Uterus (tissue), 3 donors: ENCODE measurements at regions not wholly inside any gene's neighbourhood (a gene's known extent, or its start where the extent isn't known, plus 50 kb on each side); places are given as distances from the start of the nearest gene placed in this dataset.

Source experiments
- DNase-seq, 2 donors: peaks; one replicate each; pipeline ENCODE4 v3.0.0-alpha.2; 2019 to 2020
- H3K27ac ChIP-seq, 2 donors: fragments of 200-600 bp; sonication (generic); 1 replicate in 1 of 2; 2 replicates in 1 of 2; pipeline ENCODE4 v1.5.1; 2016 to 2018
- H3K27me3 ChIP-seq, 2 donors: fragments of 200-600 bp; sonication (generic); one replicate each; pipeline ENCODE4 v1.5.1; 2018 to 2019; ENCODE audit warnings: control low read depth in 1 of 2
- H3K36me3 ChIP-seq, 2 donors: fragments of 200-600 bp; sonication (generic); one replicate each; pipeline ENCODE4 v1.5.1; 2019; ENCODE audit warnings: control low read depth in 1 of 2
- H3K4me1 ChIP-seq, 2 donors: fragments of 200-600 bp; sonication (generic); one replicate each; pipeline ENCODE4 v1.5.1; 2018 to 2019; ENCODE audit warnings: control low read depth in 1 of 2
- H3K4me3 ChIP-seq, 2 donors: fragments of 200-600 bp; sonication (generic); 1 replicate in 1 of 2; 2 replicates in 1 of 2; pipeline ENCODE4 v1.5.1; 2018 to 2019; ENCODE audit warnings: mild to moderate bottlenecking in 1 of 2
- H3K9me3 ChIP-seq, 2 donors: fragments of 200-600 bp; sonication (generic); one replicate each; pipeline ENCODE4 v1.5.1; 2019; ENCODE audit warnings: control low read depth in 1 of 2
- POLR2A ChIP-seq, 2 donors: fragments of 450-650 bp; IDR thresholded peaks; one replicate each; pipeline ENCODE4 v1.6.1; 2016; ENCODE audit warnings: antibody characterized with exemption in 2 of 2, mild to moderate bottlenecking in 1 of 2, moderate library complexity in 1 of 2
- intact Hi-C: fragments of 100-400 bp; cut with DNase I; formaldehyde crosslinking; loops from one replicate; pipeline ENCODE4 v1.15.1; 2023; ENCODE audit warnings: low total_unique reads
- TF ChIP-seq, protein P1 (sequence below), 4 experiments: fragments of 200-600 bp in 2 of 4; fragments of 450-650 bp in 2 of 4; sonication (generic) in 2 of 4; IDR thresholded peaks; one replicate each; pipeline ENCODE4 v1.5.1; 2016 to 2019; ENCODE audit warnings: antibody characterized with exemption in 4 of 4, mild to moderate bottlenecking in 2 of 4, moderate library complexity in 1 of 4
- donor health status: DM: yes; HTN: yes; CAD: no.

DNA sequence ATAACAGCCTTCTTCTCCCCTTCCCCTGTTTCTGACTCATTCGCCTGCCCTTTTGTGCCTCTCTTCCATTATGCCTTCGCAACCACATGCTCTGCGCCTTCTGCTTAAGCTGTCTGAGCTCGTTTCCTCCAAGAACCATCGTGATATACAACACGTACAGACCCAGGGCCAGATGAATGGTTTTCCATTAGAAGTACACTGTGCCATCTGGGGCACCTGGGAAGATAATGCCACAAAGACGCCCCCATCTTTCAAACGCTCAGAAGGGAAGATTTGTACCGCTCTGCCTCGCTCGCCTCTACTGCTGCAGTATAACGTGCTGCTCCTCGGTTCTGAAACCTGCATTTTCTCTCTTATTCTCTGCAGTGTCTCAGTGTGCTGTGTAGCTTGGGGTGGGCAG, 470.9 kb upstream of the STXBP6 start:
- Histone ChIP-seq H3K36me3 (no peaks in the 10 kb centered on the region), H3K4me3 (no peak overlapping the region), H3K9me3 (no peaks in the 10 kb centered on the region), H3K27ac (no peak overlapping the region), H3K4me1 (no peaks in the 10 kb centered on the region), H3K27me3 (no peaks in the 10 kb centered on the region)
- no peak for DNase-seq
- TF ChIP-seq, protein P1, sequence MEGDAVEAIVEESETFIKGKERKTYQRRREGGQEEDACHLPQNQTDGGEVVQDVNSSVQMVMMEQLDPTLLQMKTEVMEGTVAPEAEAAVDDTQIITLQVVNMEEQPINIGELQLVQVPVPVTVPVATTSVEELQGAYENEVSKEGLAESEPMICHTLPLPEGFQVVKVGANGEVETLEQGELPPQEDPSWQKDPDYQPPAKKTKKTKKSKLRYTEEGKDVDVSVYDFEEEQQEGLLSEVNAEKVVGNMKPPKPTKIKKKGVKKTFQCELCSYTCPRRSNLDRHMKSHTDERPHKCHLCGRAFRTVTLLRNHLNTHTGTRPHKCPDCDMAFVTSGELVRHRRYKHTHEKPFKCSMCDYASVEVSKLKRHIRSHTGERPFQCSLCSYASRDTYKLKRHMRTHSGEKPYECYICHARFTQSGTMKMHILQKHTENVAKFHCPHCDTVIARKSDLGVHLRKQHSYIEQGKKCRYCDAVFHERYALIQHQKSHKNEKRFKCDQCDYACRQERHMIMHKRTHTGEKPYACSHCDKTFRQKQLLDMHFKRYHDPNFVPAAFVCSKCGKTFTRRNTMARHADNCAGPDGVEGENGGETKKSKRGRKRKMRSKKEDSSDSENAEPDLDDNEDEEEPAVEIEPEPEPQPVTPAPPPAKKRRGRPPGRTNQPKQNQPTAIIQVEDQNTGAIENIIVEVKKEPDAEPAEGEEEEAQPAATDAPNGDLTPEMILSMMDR (IDR thresholded peaks at IDR 0.05) = no peak
- TF ChIP-seq POLR2A (IDR thresholded peaks at IDR 0.05) = no peak
- intact Hi-C loops = no loop called here

- no peak overlapping the region for H3K4me3 ChIP-seq
- H3K27ac ChIP-seq = no peak overlapping the region
- no peaks in the 10 kb centered on the region for H3K9me3 ChIP-seq
- no peak for TF ChIP-seq POLR2A (IDR thresholded peaks at IDR 0.05)
- TF ChIP-seq, protein P1 (IDR thresholded peaks at IDR 0.05) = no peak
- H3K4me1 ChIP-seq = no peaks in the 10 kb centered on the region
- H3K36me3 ChIP-seq = no peaks in the 10 kb centered on the region
- intact Hi-C loops = no loop called here
- H3K27me3 ChIP-seq = no peaks in the 10 kb centered on the region
- no peak for DNase-seq
Observed at GRCh38 chr14:25518364-25518763, 468.4 kb upstream of the STXBP6 start.

- no peak for DNase-seq
- Histone ChIP-seq H3K4me1 (no peaks in the 10 kb centered on the region), H3K4me3 (no peak overlapping the region), H3K36me3 (no peaks in the 10 kb centered on the region), H3K9me3 (no peaks in the 10 kb centered on the region), H3K27ac (no peak overlapping the region), H3K27me3 (no peaks in the 10 kb centered on the region)
- TF ChIP-seq, protein P1 (IDR thresholded peaks at IDR 0.05) = no peak
- no peak for TF ChIP-seq POLR2A (IDR thresholded peaks at IDR 0.05)
- intact Hi-C loops = no loop called here
Observed at GRCh38 chr14:25516838-25517237, 466.9 kb upstream of the STXBP6 start.

GRCh38 chr14:25508845-25509244, 458.9 kb upstream of the STXBP6 start:
- H3K27ac ChIP-seq = no peak overlapping the region
- H3K9me3 ChIP-seq = no peaks in the 10 kb centered on the region
- no peaks in the 10 kb centered on the region for H3K36me3 ChIP-seq
- no peak for TF ChIP-seq POLR2A (IDR thresholded peaks at IDR 0.05)
- TF ChIP-seq, protein P1 (IDR thresholded peaks at IDR 0.05) = no peak
- H3K27me3 ChIP-seq = no peaks in the 10 kb centered on the region
- no peak for DNase-seq
- intact Hi-C loops = no loop called here
- no peak overlapping the region for H3K4me3 ChIP-seq
- no peaks in the 10 kb centered on the region for H3K4me1 ChIP-seq

- intact Hi-C loops = no loop called here
- Histone ChIP-seq H3K4me3 (no peak overlapping the region), H3K9me3 (no peaks in the 10 kb centered on the region), H3K27ac (no peak overlapping the region), H3K27me3 (no peaks in the 10 kb centered on the region), H3K36me3 (no peaks in the 10 kb centered on the region), H3K4me1 (no peaks in the 10 kb centered on the region)
- no peak for TF ChIP-seq POLR2A (IDR thresholded peaks at IDR 0.05)
- TF ChIP-seq, protein P1 (IDR thresholded peaks at IDR 0.05) = no peak
- no peak for DNase-seq
Observed at GRCh38 chr14:25501749-25502148, 451.8 kb upstream of the STXBP6 start.
